CD4-positive, alpha-beta T cell treated with Interleukin-4 for 1 hour (primary cell): ENCODE measurements at regions not wholly inside any gene's neighbourhood (a gene's known extent, or its start where the extent isn't known, plus 50 kb on each side); places are given as distances from the start of the nearest gene placed in this dataset.
"Not testable (repeated sequence)": the region's sequence is repeated elsewhere in the genome, so short reads cannot be mapped to it uniquely, and the experiment has no call there.

ENCODE experiments used
- DNase-seq, 2 donors: peaks; one replicate each; pipeline ENCODE4 v3.0.0-alpha.2; 2020 to 2022

- no peak for DNase-seq
Measured at GRCh38 chr11:34750692-34751405, 130.0 kb downstream of the EHF start.

DNA sequence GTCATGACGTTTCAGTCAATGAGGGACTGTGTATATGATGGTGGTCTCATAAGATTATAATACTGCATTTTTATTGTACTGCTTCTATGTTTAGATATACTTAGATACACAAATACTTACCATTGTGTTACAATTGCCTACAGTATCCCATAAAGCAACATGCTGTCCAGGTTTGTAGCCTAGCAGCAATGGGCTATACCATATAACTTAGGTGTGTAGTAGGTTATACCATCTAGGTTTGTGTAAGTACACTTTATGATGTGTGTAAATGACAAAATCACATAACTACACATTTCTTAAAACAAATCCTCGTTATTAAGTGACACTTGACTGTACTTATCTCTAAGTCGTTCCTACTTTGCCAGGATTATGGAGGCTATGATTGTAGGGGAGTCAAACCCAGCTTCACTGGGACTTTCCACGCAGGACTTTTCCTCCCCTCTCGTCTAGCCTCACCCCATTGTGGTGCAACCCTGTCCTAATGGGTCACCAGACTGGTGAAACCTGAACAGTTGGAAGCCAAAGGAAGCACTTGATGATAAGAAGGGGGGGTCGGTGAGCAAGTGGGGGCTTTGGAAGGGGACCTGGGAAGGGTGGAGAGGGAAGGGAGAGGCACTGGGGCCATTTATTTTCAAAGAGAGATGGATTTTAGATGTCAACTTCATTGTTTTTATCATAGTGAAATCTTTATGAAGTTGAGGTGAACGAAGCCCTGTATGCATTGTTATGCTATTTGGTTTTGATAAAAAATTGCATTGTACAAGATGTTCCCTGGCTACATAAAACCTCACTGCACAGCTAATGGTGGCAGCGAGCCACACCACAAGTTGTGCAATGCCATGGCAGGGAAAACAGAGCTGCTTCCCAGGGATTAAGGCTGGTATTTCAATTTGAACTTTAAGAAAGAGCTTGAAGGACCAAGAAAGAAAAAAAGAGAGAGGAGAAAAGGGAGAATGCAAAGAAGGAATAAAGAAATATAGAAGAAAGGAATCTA lies 129.1 kb downstream of the EHF start:
- no peak for DNase-seq

DNA sequence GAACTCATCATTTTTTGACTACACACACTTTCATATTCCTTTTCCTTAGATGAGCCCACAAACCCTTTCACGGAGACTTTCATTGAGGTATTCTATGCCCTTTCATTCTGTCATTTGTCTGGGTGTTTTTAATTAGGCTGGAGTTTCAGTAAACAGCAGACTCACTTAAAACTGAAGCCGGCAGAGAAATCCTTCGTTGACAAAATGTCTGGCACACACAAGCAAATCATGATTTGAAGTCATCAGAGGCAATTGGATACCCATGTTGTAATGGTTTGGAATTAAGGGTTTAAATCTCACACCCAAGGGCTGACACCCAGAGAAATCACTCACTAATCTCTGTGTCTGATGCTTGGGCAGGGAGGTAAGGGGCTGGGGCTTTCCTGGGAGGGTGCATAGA lies 127.1 kb downstream of the EHF start:
- DNase-seq = no peak

DNA sequence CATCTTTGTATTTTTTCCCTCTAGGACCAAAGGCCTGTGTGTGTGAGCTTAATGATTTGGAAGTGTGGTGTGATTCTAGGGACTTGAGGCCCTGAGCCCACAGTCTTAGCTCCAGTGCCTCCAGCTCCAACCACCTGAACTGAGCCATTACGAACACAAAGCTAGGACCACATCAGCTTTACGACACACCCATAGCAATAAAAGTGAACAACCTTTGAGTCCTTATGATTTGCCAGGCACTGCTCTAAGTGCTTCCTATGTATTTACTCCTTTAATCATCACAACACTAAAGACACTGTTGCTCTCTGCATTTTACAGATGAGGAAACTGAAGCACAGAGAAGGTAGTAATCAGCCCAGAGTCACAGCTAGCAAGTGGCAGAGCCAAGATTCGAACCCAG lies 126.4 kb downstream of the EHF start:
- no peak for DNase-seq

DNA sequence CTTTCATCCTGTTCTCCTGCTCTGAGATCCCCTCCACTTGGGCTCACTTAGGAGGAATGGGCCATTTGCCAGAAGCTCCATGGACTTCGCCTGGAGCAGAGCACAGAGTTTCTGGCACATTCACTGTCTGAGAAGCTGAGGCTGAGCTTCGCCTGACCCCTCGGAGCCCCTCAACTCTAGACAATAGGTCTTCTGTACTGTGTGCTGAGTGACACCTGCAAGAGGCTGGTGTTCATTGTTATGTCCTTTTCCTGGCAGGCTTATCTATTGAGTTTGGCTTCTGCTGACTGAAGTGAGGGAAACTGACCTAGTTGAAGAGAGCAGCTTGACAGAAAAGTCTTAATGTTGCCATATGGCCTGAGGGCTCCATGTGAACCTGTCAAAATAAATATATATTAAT lies 124.3 kb downstream of the EHF start:
- DNase-seq = no peak

DNA sequence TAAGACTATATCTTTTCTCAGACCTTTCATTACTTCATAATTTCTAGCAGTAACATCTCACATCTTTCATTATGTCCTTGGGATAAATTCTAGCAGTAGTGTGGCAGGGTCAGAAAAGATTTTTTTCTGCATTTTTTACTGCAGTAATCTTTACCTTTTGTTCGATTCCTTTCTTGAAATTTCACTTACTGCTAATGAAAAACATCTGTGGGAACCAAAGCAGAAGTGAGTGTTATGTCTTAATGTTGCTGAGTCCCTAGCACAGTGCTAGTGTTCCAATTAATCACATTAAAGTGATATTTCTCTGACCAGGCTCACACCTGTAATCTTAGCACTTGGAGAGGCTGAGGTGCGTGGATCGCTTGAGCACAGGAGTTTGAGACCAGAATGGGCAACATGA lies 123.6 kb downstream of the EHF start:
- DNase-seq = no peak

DNA sequence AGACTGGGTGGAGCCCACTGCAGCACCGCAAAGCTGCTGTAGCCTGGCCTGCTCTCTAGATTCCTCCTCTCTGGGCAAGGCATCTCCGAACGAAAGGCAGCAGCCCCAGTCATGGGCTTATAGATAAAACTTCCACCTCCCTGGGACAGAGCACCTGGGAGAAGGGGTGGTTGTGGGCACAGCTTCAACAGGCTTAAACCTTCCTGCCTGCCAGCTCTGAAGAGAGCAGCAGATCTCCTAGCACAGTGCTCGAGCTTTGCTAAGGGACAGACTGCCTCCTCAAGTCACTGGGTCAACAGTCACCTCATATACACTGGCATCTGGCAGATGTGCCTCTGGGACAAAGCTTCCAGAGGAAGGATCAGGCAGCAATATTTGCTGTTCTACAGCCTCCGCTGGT lies 117.3 kb downstream of the EHF start:
- DNase-seq = no peak

- DNase-seq = no peak
Measured at GRCh38 chr11:34732831-34733230, 111.9 kb downstream of the EHF start.

DNA sequence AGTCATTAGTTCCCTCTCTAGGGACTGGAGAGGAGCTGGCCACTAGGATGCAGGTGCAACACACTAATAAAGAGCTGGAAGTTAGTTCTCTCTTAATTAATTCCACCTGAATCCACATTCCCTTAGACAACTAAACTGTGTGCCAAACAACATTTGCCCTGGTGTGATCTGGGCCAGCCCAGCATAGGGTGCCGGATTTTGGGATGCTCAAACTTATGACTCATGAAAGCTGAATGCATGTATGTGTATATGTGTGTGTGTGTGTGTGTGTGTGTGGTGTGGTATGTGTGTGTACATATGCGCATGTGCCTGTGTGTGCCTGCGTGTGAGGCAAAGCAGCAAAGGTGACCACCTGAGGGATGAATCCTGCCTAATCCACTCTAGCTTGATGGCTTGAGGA lies 110.7 kb downstream of the EHF start:
- no peak for DNase-seq

- DNase-seq = no peak
Measured at GRCh38 chr11:34730544-34731295, 109.8 kb downstream of the EHF start.

- DNase-seq = no peak
Measured at GRCh38 chr11:34728609-34729008, 107.7 kb downstream of the EHF start.

DNA sequence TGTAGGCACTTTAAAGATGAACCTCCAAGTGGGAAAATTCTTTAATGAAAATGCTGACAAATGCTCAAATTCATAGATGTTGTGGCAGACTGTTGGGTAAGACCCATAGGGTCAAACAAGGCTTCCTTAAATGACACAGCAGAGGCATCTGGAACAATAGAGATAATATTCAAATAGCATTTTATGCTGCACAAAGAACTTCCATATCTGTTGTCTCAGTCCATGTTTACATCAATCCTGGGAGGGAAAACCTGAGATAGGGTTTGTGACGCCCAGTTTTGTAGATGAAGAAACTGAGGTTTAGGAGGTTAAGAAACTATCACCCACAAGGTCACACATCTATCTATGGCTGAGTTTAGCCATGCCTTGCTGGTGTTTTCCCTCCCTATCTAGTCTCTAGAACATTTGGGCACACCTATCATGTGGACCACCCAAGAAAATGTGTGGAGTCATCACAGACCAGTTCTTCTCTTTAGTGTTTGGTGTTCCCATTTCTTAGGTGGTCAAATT lies 106.4 kb downstream of the EHF start:
- DNase-seq = no peak

DNA sequence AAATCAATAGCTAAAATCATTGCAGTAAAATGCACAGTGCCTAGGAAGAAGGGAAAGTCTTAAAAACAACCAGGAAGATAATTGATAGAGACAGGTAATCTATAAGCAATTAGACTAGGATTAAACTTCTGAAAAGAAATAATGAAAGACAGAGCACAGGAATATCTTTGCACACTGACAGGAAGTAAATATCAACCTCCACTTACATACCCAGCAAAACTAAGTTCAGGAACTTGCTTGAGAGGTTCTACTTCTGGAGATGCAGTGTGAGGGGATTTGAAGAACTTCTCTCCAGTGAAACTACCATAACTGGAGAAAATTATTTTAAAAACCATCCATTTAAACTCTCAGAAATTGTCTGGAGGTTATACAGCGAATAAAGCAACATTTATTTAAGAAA lies 104.1 kb downstream of the EHF start:
- no peak for DNase-seq

DNA sequence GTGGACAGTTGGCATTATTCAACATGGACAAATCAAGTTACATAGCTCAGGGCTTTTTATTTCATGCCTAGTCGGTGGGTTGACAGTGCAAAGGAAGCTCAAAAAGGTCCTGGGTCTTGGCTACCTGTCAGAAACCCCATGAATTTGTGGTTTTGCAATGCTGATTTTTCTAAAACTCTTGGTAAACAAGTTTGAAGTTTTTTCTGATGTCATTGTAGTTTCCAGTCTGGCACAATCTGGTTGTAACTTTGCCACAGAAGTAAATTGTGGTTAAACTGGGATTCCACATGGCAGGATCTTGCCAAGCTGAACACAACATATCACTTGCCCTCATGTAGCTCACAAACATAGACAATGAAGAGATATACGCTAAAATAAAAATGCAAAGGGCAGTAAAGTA lies 100.8 kb downstream of the EHF start:
- DNase-seq = no peak

GRCh38 chr11:34719303-34719848 lies 98.5 kb downstream of the EHF start:
- DNase-seq = no peak

- DNase-seq = not testable (repeated sequence)
Measured at GRCh38 chr11:34713631-34714030, 92.7 kb downstream of the EHF start.
